Lower leg skin (tissue), 4 donors: ENCODE measurements at regions not wholly inside any gene's neighbourhood (a gene's known extent, or its start where the extent isn't known, plus 50 kb on each side); places are given as distances from the start of the nearest gene placed in this dataset.
A peak's percentile ranks its signal among the peaks of the same experiment; 100 is the strongest.

Experiments used
- DNase-seq, 2 donors: peaks; one replicate each; pipeline ENCODE4 v3.0.0-alpha.2; 2019; ENCODE audit warnings: low spot score in 2 of 2
- H3K4me3 ChIP-seq: fragments of 200-600 bp; sonication (generic); 2 replicates; pipeline ENCODE4 v1.5.1; 2017; ENCODE audit warnings: mild to moderate bottlenecking, low read depth; ENCODE audit not compliant: poor library complexity, severe bottlenecking
- POLR2A ChIP-seq, 2 donors: fragments of 450-650 bp; IDR thresholded peaks; one replicate each; pipeline ENCODE4 v1.6.1; 2016 to 2017; ENCODE audit warnings: antibody characterized with exemption in 2 of 2, mild to moderate bottlenecking in 1 of 2, moderate library complexity in 1 of 2
- WGBS, 2 donors: methylation state at CpG; one replicate each; pipeline ENCODE4 v1.1.5; 2018; 5-methylcytosine and 5-hydroxymethylcytosine counted together
- intact Hi-C: fragments of 100-400 bp; cut with DNase I; formaldehyde crosslinking; loops from one replicate; pipeline ENCODE4 v1.15.0; 2023; ENCODE audit warnings: low total_unique reads
- TF ChIP-seq, protein P1 (sequence below), 3 donors: fragments of 450-650 bp; IDR thresholded peaks; one replicate each; pipeline ENCODE4 v1.5.1; 2016; ENCODE audit warnings: antibody characterized with exemption in 3 of 3, mild to moderate bottlenecking in 3 of 3, moderate library complexity in 2 of 3

DNA sequence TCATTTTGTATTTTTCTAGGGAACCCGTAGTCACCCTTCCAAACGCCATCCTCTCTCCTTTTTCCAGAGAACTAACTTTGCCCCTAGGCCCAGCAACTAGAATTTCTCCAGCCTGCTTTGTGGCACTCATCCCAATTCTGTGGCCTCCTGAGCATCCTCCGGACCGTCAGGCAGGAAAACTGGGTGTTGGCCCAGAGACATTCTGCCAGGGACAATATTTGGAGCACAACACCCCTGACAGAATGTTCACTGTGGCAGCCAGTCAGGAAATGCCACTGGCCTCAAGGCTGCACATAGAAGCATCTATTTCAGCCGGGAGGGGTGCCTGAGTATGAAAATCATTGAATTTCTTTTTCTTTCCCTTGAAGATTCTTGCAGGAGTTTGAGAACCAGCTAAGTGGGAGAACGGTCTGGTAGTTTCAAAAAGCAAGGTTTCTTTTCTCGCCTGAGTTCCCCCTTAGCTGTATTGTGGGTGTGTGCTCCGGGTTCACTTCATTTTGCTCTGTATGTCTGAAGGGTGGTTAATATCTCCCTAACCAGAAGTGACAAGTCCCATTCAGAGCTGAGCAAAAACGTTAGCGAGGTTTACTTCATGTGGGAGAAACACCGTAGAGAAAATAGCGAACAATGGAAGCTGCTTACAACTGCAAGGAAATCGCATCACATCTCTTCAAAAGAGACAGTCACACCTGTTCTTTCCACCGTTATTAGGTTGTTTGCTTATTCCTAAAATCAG, 108.1 kb upstream of the TPM1 start:
- 70 to 71% methylated on average over 14 of the region's 14 CpGs for WGBS, 2 donors
- intact Hi-C loops, result no loop called here
- H3K4me3 ChIP-seq, result no peak overlapping the region
- TF ChIP-seq POLR2A (IDR thresholded peaks at IDR 0.05), result no peak
- TF ChIP-seq, protein P1, sequence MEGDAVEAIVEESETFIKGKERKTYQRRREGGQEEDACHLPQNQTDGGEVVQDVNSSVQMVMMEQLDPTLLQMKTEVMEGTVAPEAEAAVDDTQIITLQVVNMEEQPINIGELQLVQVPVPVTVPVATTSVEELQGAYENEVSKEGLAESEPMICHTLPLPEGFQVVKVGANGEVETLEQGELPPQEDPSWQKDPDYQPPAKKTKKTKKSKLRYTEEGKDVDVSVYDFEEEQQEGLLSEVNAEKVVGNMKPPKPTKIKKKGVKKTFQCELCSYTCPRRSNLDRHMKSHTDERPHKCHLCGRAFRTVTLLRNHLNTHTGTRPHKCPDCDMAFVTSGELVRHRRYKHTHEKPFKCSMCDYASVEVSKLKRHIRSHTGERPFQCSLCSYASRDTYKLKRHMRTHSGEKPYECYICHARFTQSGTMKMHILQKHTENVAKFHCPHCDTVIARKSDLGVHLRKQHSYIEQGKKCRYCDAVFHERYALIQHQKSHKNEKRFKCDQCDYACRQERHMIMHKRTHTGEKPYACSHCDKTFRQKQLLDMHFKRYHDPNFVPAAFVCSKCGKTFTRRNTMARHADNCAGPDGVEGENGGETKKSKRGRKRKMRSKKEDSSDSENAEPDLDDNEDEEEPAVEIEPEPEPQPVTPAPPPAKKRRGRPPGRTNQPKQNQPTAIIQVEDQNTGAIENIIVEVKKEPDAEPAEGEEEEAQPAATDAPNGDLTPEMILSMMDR (IDR thresholded peaks at IDR 0.05), result no peak
- DNase-seq, result peak; percentile 23 to 82

DNA sequence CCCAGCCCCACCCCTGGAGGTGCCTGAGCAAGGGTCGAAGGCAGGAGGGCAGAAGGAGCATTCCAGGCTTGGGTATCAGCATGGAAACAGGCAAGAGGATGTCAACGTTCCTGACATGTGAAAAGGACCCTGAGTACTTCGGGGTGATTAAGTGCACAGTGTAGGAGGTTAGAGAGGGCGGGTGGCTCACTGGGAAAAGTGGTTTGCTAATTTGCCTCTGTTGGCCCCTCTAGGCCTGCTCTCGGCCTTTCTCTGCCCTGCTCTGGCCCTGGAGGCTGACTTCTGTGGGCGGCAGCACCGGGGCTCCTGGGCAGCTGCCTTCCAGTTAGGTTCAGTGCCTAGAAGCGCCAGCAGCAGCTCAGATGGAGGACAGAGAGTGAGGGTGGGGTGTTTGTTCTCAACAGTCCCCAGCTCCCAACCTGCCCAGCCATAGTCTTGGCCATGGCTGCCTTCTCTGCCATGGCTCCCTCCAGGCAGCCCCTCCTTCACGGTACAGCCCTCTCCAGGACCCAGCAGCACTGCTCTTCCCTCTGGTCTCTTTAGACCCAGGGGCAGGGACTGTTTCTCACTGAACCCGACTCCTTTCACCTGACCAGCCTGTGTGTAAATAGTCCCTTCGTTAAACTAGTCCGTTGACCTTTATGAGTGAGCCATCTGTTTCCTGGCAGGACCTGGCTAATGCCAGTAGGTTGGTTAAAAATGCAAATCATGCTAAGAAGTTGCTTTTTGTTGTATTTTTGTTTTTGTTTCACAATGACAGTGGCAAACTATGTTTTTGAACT, 107.1 kb upstream of the TPM1 start:
- 73 to 75% methylated on average over 12 of the region's 12 CpGs for WGBS, 2 donors

DNA sequence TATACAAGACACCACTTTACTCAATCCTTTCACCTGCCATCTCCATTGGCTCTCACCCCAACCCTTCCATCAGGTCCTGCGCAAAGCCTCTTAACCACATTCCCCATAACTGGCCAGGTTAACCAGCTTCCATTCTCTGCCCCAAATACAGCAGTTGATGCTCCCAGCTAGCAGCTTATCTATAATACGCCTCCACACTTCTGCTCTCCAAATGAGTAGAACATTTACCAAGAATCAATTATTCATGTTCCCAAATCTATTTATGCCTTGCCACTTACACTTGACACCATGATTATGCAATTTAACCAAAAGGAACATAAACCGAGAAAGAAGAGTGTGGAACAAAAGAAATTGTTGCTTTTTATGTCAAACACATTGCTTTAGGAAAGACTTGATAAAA, 103.7 kb upstream of the TPM1 start:
- WGBS, 2 donors, result 89 to 90% methylated on average over 3 of the region's 3 CpGs
- no peak overlapping the region for H3K4me3 ChIP-seq
- no peak for TF ChIP-seq POLR2A (IDR thresholded peaks at IDR 0.05)
- TF ChIP-seq, protein P1 (IDR thresholded peaks at IDR 0.05), result no peak
- intact Hi-C loops, result no loop called here
- no peak for DNase-seq

More for the DNA sequence above, 107.1 kb upstream of the TPM1 start:
- no peak for TF ChIP-seq POLR2A (IDR thresholded peaks at IDR 0.05)
- TF ChIP-seq, protein P1 (IDR thresholded peaks at IDR 0.05), result no peak
- H3K4me3 ChIP-seq, result no peak overlapping the region
- intact Hi-C loops, result no loop called here
- peak in 1 of 2 donors; percentile 78 for DNase-seq

DNA sequence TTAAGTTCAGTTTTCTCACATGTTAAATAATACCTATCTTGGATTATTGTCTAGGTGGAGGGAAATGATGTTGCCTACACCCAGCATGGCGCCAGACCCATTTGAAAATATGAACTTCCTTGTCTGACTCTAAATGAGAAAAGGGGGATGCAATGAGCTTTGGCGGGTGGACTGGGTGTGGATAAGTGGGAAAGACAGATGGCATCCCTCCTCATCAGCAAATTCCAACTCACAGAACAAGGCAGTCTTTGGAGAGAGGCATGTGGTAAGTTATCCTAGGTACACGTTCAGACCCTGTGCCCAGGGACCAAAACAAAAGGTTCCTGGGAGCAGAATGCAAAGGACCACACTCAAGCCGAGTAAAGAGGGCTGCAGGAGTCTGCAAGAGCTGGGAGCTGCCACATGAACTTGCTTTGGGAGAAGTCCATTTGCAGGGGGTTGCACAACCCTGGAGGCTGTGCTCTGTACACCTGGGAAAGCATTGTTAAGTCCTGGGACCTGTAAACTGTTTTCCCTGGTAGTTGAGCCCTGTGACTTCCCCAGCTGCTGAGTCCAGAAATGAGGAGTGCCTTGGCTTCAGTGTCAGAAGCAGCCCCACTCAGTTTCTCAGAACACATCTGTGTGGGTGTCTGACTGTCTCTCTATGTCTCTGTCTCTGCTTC, 102.3 kb upstream of the TPM1 start:
- intact Hi-C loops, result no loop called here
- DNase-seq, result no peak

DNA sequence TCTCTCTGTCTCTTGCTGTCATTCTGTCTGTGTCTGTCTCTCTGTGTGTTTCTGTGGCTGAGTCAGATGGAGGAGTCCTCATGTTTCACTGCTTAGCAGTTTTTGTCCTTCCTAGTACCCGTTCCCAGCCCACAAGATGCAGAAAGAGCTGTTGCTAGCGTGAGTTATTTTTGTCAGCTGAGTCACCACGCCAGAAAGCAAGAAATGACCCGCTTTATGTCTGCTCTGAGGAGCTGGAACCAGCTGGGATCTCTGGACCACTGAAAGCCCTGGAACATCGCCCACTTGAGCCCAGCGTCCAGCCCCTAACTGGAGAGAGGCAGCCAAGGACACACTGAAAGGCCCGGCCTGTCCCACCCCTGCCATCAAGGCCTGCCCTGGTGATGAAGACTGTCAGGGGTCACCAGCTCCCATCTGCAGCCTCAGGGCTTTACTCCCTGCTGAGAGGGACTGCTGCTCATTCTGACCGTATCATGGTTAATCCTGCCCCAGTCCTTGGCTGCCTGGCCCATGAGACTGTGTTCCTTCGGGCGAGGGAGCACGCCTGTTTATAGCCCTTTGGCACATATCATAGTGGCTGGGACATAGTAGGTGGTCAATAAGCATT, 101.7 kb upstream of the TPM1 start:
- TF ChIP-seq, protein P1 (IDR thresholded peaks at IDR 0.05), result no peak
- no peak for TF ChIP-seq POLR2A (IDR thresholded peaks at IDR 0.05)
- intact Hi-C loops, result no loop called here
- DNase-seq, result peak in 1 of 2 donors; percentile 67
- no peak overlapping the region for H3K4me3 ChIP-seq
- 31 to 35% methylated on average over 11 of the region's 11 CpGs for WGBS, 2 donors

More for the DNA sequence above, 102.3 kb upstream of the TPM1 start:
- WGBS, 2 donors, result 68 to 78% methylated on average over 4 of the region's 4 CpGs
- TF ChIP-seq, protein P1 (IDR thresholded peaks at IDR 0.05), result no peak
- TF ChIP-seq POLR2A (IDR thresholded peaks at IDR 0.05), result no peak
- no peak overlapping the region for H3K4me3 ChIP-seq
